ENCODE measurements at regions not wholly inside any gene's neighbourhood (a gene's known extent, or its start where the extent isn't known, plus 50 kb on each side); places are given as distances from the start of the nearest gene placed in this dataset.

DNA sequence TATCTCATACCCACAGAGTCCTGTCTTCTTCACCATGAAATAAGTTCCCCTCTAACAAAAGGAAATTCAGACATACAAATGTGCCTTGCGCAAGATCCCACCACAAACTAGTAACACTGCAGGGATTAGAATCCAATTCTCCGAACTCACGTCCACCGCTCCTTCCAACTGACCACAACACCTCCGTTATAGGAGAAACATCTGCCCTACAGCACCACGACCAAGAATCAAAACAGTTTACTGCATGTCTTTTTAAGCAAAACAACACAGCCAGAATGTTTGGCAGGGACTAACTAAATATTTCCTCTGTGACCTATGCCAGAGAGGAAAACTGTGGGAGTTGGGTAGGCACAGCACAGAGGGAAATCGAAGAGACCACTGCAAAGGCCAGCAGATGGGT lies 72.7 kb upstream of the AKIP1 start:
- TF ChIP-seq POLR2A (IDR thresholded peaks at IDR 0.05) (no peak), CTCF (IDR thresholded peaks at IDR 0.05) (no peak)
